IPS-18c (cell line): ENCODE measurements at regions not wholly inside any gene's neighbourhood (a gene's known extent, or its start where the extent isn't known, plus 50 kb on each side); places are given as distances from the start of the nearest gene placed in this dataset.

Experiments
- H3K4me3 ChIP-seq: 2 replicates; pipeline ENCODE4 v1.7.0; 2013; ENCODE audit warnings: low read depth, mild to moderate bottlenecking, low read length, moderate library complexity; ENCODE audit not compliant: insufficient read depth
- H3K9me3 ChIP-seq: one replicate; pipeline ENCODE4 v1.6.1; 2013; ENCODE audit warnings: mild to moderate bottlenecking, low read length, moderate library complexity; ENCODE audit not compliant: control insufficient read depth, insufficient read depth

GRCh38 chr17:73976676-73977521 lies 226.6 kb upstream of the RPL38 start:
- Histone ChIP-seq H3K4me3 (no peak overlapping the region), H3K9me3 (no peaks in the 10 kb centered on the region)

GRCh38 chr17:73980517-73980916 lies 223.0 kb upstream of the RPL38 start:
- Histone ChIP-seq H3K4me3 (no peak overlapping the region), H3K9me3 (peaks cover 2% of the 10 kb centered on the region)

GRCh38 chr17:73982871-73983270 lies 220.6 kb upstream of the RPL38 start:
- Histone ChIP-seq H3K9me3 (peaks cover 2% of the 10 kb centered on the region), H3K4me3 (no peak overlapping the region)

GRCh38 chr17:73983621-73984400 lies 219.7 kb upstream of the RPL38 start:
- no peak overlapping the region for H3K4me3 ChIP-seq
- H3K9me3 ChIP-seq = peaks cover 2% of the 10 kb centered on the region

- Histone ChIP-seq H3K9me3 (peaks cover 2% of the 10 kb centered on the region), H3K4me3 (no peak overlapping the region)
These were observed 218.5 kb upstream of the RPL38 start for GRCh38 chr17:73984941-73985340.

- no peak overlapping the region for H3K4me3 ChIP-seq
- H3K9me3 ChIP-seq = peaks cover 2% of the 10 kb centered on the region
These were observed 217.9 kb upstream of the RPL38 start for GRCh38 chr17:73985466-73986015.

- no peak overlapping the region for H3K4me3 ChIP-seq
- peaks cover 2% of the 10 kb centered on the region for H3K9me3 ChIP-seq
These were observed 216.8 kb upstream of the RPL38 start for GRCh38 chr17:73986641-73987177.

- Histone ChIP-seq H3K9me3 (peaks cover 2% of the 10 kb centered on the region), H3K4me3 (no peak overlapping the region)
These were observed 216.1 kb upstream of the RPL38 start for GRCh38 chr17:73987395-73987794.

- H3K4me3 ChIP-seq = no peak overlapping the region
- peaks cover 2% of the 10 kb centered on the region for H3K9me3 ChIP-seq
These were observed 215.5 kb upstream of the RPL38 start for GRCh38 chr17:73987845-73988509.

- no peak overlapping the region for H3K4me3 ChIP-seq
- H3K9me3 ChIP-seq = peaks cover 2% of the 10 kb centered on the region
These were observed 213.8 kb upstream of the RPL38 start for GRCh38 chr17:73989671-73990070.

- Histone ChIP-seq H3K9me3 (no peaks in the 10 kb centered on the region), H3K4me3 (no peak overlapping the region)
These were observed 213.2 kb upstream of the RPL38 start for GRCh38 chr17:73990290-73990689.

- Histone ChIP-seq H3K9me3 (no peaks in the 10 kb centered on the region), H3K4me3 (no peak overlapping the region)
These were observed 212.2 kb upstream of the RPL38 start for GRCh38 chr17:73991260-73991659.

GRCh38 chr17:73994946-73995345 lies 208.5 kb upstream of the RPL38 start:
- Histone ChIP-seq H3K9me3 (no peaks in the 10 kb centered on the region), H3K4me3 (no peak overlapping the region)

GRCh38 chr17:73997059-73997458 lies 206.4 kb upstream of the RPL38 start:
- Histone ChIP-seq H3K9me3 (no peaks in the 10 kb centered on the region), H3K4me3 (no peak overlapping the region)

- H3K4me3 ChIP-seq = no peak overlapping the region
- no peaks in the 10 kb centered on the region for H3K9me3 ChIP-seq
These were observed 205.2 kb upstream of the RPL38 start for GRCh38 chr17:73998249-73998648.

GRCh38 chr17:73998653-73999645 lies 204.5 kb upstream of the RPL38 start:
- Histone ChIP-seq H3K4me3 (no peak overlapping the region), H3K9me3 (no peaks in the 10 kb centered on the region)
